Stomach (tissue), 8 donors: ENCODE measurements at regions not wholly inside any gene's neighbourhood (a gene's known extent, or its start where the extent isn't known, plus 50 kb on each side); places are given as distances from the start of the nearest gene placed in this dataset.

ENCODE experiments used
- DNase-seq, 2 donors: peaks; one replicate each; pipeline versions ENCODE4 v3.0.0 to v3.0.0-alpha.2; 2013 to 2019
- H3K27ac ChIP-seq, 5 donors: fragments of 200-600 bp in 4 of 5; sonication (generic) in 4 of 5; one replicate each; pipeline ENCODE4 v1.5.1; 2013 to 2019; ENCODE audit warnings: mild to moderate bottlenecking in 1 of 5, moderate library complexity in 1 of 5
- H3K27me3 ChIP-seq, 3 donors: fragments of 200-600 bp; sonication (generic); one replicate each; pipeline ENCODE4 v1.5.1; 2017 to 2019; ENCODE audit warnings: mixed run types in 1 of 3
- H3K36me3 ChIP-seq, 4 donors: fragments of 200-600 bp; sonication (generic); 1 replicate in 3 of 4; 2 replicates in 1 of 4; pipeline ENCODE4 v1.5.1; 2016 to 2019
- H3K4me1 ChIP-seq, 4 donors: fragments of 200-600 bp; sonication (generic); one replicate each; pipeline ENCODE4 v1.5.1; 2016 to 2019
- H3K4me3 ChIP-seq, 4 donors: fragments of 200-600 bp; sonication (generic) in 3 of 4; one replicate each; pipeline ENCODE4 v1.5.1; 2016 to 2019; ENCODE audit warnings: mild to moderate bottlenecking in 1 of 4
- H3K9me3 ChIP-seq, 4 donors: fragments of 200-600 bp; sonication (generic); one replicate each; pipeline ENCODE4 v1.5.1; 2016 to 2019
- EP300 ChIP-seq: sonication (generic); formaldehyde crosslinking; IDR thresholded peaks from one replicate; pipeline ENCODE4 v1.6.1; 2017; ENCODE audit warnings: antibody characterized with exemption
- POLR2A ChIP-seq, 4 donors: fragments of 450-650 bp; IDR thresholded peaks; one replicate each; pipeline ENCODE4 v1.6.1; 2016; ENCODE audit warnings: antibody characterized with exemption in 4 of 4, control low read depth in 2 of 4, mild to moderate bottlenecking in 1 of 4, moderate library complexity in 1 of 4
- POLR2AphosphoS5 ChIP-seq, 3 donors: sonication (generic); formaldehyde crosslinking; IDR thresholded peaks; one replicate each; pipeline ENCODE4 v1.6.1; 2016; ENCODE audit warnings: antibody characterized with exemption in 3 of 3
- WGBS, 5 donors: extraction: QIAGEN DNeasy Blood & Tissue Kit in 3 of 5; methylation state at CpG; one replicate each; pipeline versions ENCODE4 v1.1.5 to v1.1.7; 2013 to 2018; 5-methylcytosine and 5-hydroxymethylcytosine counted together
- intact Hi-C: fragments of 100-400 bp; cut with DNase I; formaldehyde crosslinking; loops from one replicate; pipeline ENCODE4 v1.15.1; 2023; ENCODE audit warnings: low total_unique reads
- TF ChIP-seq, protein P1 (sequence below), 7 experiments: fragments of 450-650 bp in 4 of 7; fragments of 200-600 bp in 3 of 7; sonication (generic) in 3 of 7; IDR thresholded peaks; one replicate each; pipeline ENCODE4 v1.5.1; 2016 to 2019; ENCODE audit warnings: antibody characterized with exemption in 7 of 7, control low read depth in 2 of 7, mild to moderate bottlenecking in 1 of 7
- donor health status: healthy with polysubstance abuse.
- donor health status: Bipolar disorder and iron deficiency.
- donor health status: healthy.

DNA sequence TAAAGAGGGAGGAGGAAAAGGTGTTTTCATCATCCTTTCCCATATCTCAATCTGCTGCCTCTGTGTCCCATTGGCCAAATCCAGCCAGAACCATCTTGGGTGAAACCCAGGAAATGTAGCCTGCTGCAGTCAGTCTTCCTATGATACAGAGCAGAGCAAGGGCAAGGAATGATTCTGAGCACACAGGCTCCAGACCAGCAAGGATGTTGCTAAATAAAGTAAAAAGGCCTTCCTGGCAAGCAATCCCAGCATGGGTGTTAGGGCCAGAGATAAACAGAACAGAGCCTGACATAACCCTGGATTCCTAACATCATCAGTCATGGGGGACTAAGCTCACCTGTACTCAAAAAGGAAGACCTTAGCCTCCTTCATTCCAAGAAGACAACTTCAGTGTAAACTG, 90.7 kb upstream of the AGTR1 start:
- Histone ChIP-seq H3K36me3 (no peaks in the 10 kb centered on the region), H3K9me3 (no peaks in the 10 kb centered on the region), H3K4me3 (no peak overlapping the region), H3K27ac (peak overlapping the region in 3 of 5 donors; percentile 30 to 78 (median 46)), H3K27me3 (no peaks in the 10 kb centered on the region), H3K4me1 (peaks cover 0 to 25% (median 6%) of the 10 kb centered on the region in 4 donors)
- intact Hi-C loops, result no loop called here
- DNase-seq, result peak in 1 of 2 donors; percentile 30
- peak; percentile 65 for TF ChIP-seq EP300
- peak; percentile 20 to 72 (median 66) for TF ChIP-seq POLR2AphosphoS5 (IDR thresholded peaks at IDR 0.05)
- no peak for TF ChIP-seq POLR2A (IDR thresholded peaks at IDR 0.05)
- TF ChIP-seq, protein P1, sequence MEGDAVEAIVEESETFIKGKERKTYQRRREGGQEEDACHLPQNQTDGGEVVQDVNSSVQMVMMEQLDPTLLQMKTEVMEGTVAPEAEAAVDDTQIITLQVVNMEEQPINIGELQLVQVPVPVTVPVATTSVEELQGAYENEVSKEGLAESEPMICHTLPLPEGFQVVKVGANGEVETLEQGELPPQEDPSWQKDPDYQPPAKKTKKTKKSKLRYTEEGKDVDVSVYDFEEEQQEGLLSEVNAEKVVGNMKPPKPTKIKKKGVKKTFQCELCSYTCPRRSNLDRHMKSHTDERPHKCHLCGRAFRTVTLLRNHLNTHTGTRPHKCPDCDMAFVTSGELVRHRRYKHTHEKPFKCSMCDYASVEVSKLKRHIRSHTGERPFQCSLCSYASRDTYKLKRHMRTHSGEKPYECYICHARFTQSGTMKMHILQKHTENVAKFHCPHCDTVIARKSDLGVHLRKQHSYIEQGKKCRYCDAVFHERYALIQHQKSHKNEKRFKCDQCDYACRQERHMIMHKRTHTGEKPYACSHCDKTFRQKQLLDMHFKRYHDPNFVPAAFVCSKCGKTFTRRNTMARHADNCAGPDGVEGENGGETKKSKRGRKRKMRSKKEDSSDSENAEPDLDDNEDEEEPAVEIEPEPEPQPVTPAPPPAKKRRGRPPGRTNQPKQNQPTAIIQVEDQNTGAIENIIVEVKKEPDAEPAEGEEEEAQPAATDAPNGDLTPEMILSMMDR (IDR thresholded peaks at IDR 0.05), result no peak

DNA sequence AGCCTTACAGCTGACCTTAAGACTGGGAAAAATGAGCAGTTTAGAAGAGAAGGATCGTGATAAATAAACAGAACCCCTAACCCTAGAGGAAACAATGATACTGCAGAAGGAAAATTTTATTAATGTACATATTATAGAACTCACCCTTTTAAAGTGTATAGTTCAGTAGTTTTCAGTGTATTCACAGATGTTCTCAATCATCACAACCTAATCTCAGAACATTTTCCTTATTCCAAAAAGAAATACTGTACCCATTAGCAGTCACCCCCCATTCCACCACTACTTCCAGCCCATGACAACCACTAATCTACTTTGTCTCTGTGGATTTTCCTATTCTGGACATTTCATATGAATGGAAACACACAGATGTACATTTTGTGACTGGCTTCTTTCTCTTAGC, 90.2 kb upstream of the AGTR1 start:
- Histone ChIP-seq H3K9me3 (no peaks in the 10 kb centered on the region), H3K36me3 (no peaks in the 10 kb centered on the region), H3K27ac (peak overlapping the region in 3 of 5 donors; percentile 30 to 78 (median 46)), H3K4me3 (no peak overlapping the region), H3K4me1 (peaks cover 0 to 20% (median 4%) of the 10 kb centered on the region in 4 donors), H3K27me3 (no peaks in the 10 kb centered on the region)
- intact Hi-C loops, result no loop called here
- TF ChIP-seq POLR2A (IDR thresholded peaks at IDR 0.05), result no peak
- TF ChIP-seq POLR2AphosphoS5 (IDR thresholded peaks at IDR 0.05), result no peak
- TF ChIP-seq, protein P1 (IDR thresholded peaks at IDR 0.05), result no peak
- DNase-seq, result no peak
- WGBS, 5 donors, result 38 to 69% (median 59%) methylated on average over 1 of the region's 1 CpG

DNA sequence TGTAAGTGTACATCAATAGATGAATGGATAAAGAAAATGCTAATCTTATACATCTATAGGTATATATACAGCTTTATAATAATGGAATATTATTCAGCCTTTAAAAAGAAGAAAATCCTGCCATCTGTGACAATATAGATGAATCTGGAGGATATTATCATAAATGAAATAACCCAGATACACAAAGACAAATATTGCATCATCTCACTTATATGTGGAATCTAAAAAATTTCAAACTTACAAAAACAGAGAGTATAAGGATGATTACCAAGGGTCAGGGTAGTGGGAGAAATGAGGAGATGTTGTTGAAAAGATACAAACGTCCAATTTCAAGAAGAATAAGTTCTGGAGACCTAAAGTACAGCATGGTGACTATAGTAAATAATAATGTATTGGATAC, 85.4 kb upstream of the AGTR1 start:
- Histone ChIP-seq H3K27ac (no peak overlapping the region), H3K4me3 (no peak overlapping the region), H3K27me3 (no peaks in the 10 kb centered on the region), H3K9me3 (no peaks in the 10 kb centered on the region), H3K36me3 (no peaks in the 10 kb centered on the region), H3K4me1 (peaks cover 0 to 12% (median 5%) of the 10 kb centered on the region in 4 donors)
- intact Hi-C loops, result no loop called here
- no peak for DNase-seq
- TF ChIP-seq, protein P1 (IDR thresholded peaks at IDR 0.05), result no peak
- TF ChIP-seq POLR2AphosphoS5 (IDR thresholded peaks at IDR 0.05), result no peak
- no peak for TF ChIP-seq EP300
- no peak for TF ChIP-seq POLR2A (IDR thresholded peaks at IDR 0.05)
- 27 to 60% (median 38%) methylated on average over 1 of the region's 1 CpG for WGBS, 5 donors

DNA sequence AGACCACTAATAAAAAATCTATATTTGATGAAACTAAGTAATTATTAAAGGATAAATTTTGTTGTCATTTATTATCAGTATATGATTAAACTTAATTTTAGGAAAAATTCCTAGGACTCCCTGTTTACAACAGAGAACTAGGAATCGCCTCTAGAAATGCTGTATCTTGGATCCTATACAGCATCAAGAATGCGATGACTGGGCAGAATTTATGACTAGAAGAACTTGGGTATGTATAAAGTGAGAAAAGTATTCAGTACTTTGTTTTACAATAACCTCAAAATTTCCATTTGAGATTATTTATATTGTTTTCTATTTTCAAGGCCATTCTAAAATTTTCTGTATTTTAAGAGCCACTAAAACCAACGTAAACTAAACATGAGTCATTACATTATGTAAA, 82.3 kb upstream of the AGTR1 start:
- Histone ChIP-seq H3K27me3 (no peaks in the 10 kb centered on the region), H3K27ac (no peak overlapping the region), H3K4me1 (peaks cover 0 to 11% (median 5%) of the 10 kb centered on the region in 4 donors), H3K9me3 (no peaks in the 10 kb centered on the region), H3K4me3 (no peak overlapping the region), H3K36me3 (no peaks in the 10 kb centered on the region)
- WGBS, 5 donors, result 71 to 85% (median 79%) methylated on average over 3 of the region's 3 CpGs
- intact Hi-C loops, result no loop called here
- DNase-seq, result no peak
- TF ChIP-seq, protein P1 (IDR thresholded peaks at IDR 0.05), result no peak
- TF ChIP-seq POLR2A (IDR thresholded peaks at IDR 0.05) (no peak), EP300 (no peak), POLR2AphosphoS5 (IDR thresholded peaks at IDR 0.05) (no peak)
